HepG2 (cell line): ENCODE measurements at regions not wholly inside any gene's neighbourhood (a gene's known extent, or its start where the extent isn't known, plus 50 kb on each side); places are given as distances from the start of the nearest gene placed in this dataset.

ENCODE experiments used
- ATAC-seq: fragments of 200-7000 bp; cut with Tn5 transposase; 3 replicates; pipeline ENCODE4 v1.9.1; 2020; ENCODE audit warnings: mild to moderate bottlenecking, moderate library complexity
- BruUV-seq: library from RNA; stranded (reverse); fragments of 400-500 nt; replicated peaks from 2 replicates; lab custom pipeline; 2021; lab: Mats Ljungman, UMichigan
- CTCF ChIA-PET: fragments of 300-600 bp; formaldehyde crosslinking; extraction: SDS; loops from one replicate; lab custom pipeline; 2021; ENCODE audit warnings: low total read pairs, inconsistent platforms, low intra/inter-chr PET ratio; lab: Yijun Ruan, JAX
- POLR2A ChIA-PET: fragments of 350-600 bp; sonication (Branson Sonifier 250); formaldehyde crosslinking; loops from one replicate; lab custom pipeline; 2020; ENCODE audit warnings: antibody characterized with exemption, inconsistent platforms; lab: Yijun Ruan, JAX
- DNase-seq: peaks from one replicate; pipeline ENCODE4 v3.0.0-alpha.2; 2015; ENCODE audit warnings: low spot score
- FAIRE-seq: peaks from 3 replicates; lab custom pipeline; 2011; peaks lifted over from hg19 to GRCh38; lab: Jason Lieb, UNC
- H2AFZ ChIP-seq: one replicate; pipeline ENCODE4 v1.6.1; 2011; ENCODE audit warnings: low read length, inconsistent platforms
- H3K27ac ChIP-seq: fragments of 300-600 bp; 3 replicates; pipeline ENCODE4 v1.8.0; 2011; ENCODE audit warnings: mixed run types, mild to moderate bottlenecking, mixed read lengths, low read length, inconsistent platforms; ENCODE audit not compliant: insufficient read depth; ENCODE audit errors: extremely low read length
- H3K27me3 ChIP-seq, 2 experiments: fragments of 200-600 bp in 1 of 2; 2 replicates in 1 of 2; 3 replicates in 1 of 2; pipeline versions ENCODE4 v1.6.0 to v1.8.0; 2011; ENCODE audit warnings: low read length in 2 of 2, mild to moderate bottlenecking in 2 of 2, moderate library complexity in 2 of 2, inconsistent platforms in 1 of 2; ENCODE audit not compliant: insufficient read depth in 2 of 2, control insufficient read depth in 1 of 2
- H3K36me3 ChIP-seq, 2 experiments: fragments of 200-600 bp in 1 of 2; replicated peaks in 1 of 2; 2 replicates in 1 of 2; 3 replicates in 1 of 2; pipeline versions ENCODE4 v1.5.1 to v1.8.0; 2011; ENCODE audit warnings: low read length in 2 of 2, inconsistent platforms in 1 of 2; ENCODE audit not compliant: insufficient read depth in 2 of 2, control insufficient read depth in 1 of 2
- H3K4me1 ChIP-seq: 2 replicates; pipeline ENCODE4 v1.5.1; 2012; ENCODE audit warnings: low read length, inconsistent platforms; ENCODE audit not compliant: insufficient read depth
- H3K4me2 ChIP-seq: 2 replicates; pipeline ENCODE4 v1.6.0; 2011; ENCODE audit warnings: low read depth, low read length, inconsistent platforms
- H3K4me3 ChIP-seq, 3 experiments: fragments of 200-600 bp in 1 of 3; sonication (generic), shearing (Covaris generic) in 1 of 3; replicated peaks in 1 of 3; 2 replicates each; pipeline ENCODE4 v1.5.1; 2011 to 2016; ENCODE audit warnings: low read length in 3 of 3, inconsistent platforms in 2 of 3, low read depth in 2 of 3, mild to moderate bottlenecking in 2 of 3, control low read depth in 1 of 3, mixed read lengths in 1 of 3; ENCODE audit not compliant: insufficient read depth in 1 of 3
- H3K79me2 ChIP-seq: one replicate; pipeline ENCODE4 v1.6.1; 2011; ENCODE audit warnings: low read length, inconsistent platforms; ENCODE audit not compliant: insufficient read depth
- H3K9ac ChIP-seq: 2 replicates; pipeline ENCODE4 v1.6.0; 2011; ENCODE audit warnings: mild to moderate bottlenecking, low read depth, low read length, inconsistent platforms; ENCODE audit not compliant: insufficient read depth
- H3K9me3 ChIP-seq: 2 replicates; pipeline ENCODE4 v1.5.1; 2012; ENCODE audit warnings: mild to moderate bottlenecking, low read length
- H4K20me1 ChIP-seq: 2 replicates; pipeline ENCODE4 v1.6.0; 2011; ENCODE audit warnings: inconsistent platforms, mild to moderate bottlenecking, low read length, moderate library complexity; ENCODE audit not compliant: insufficient read depth
- DPF2 ChIP-seq: sonication (generic); formaldehyde crosslinking; IDR thresholded peaks from 2 replicates; pipeline ENCODE4 v1.4.0; 2020; ENCODE audit warnings: mild to moderate bottlenecking, low read depth, missing genetic modification reagents, borderline replicate concordance
- ISL2 ChIP-seq: sonication (generic); formaldehyde crosslinking; IDR thresholded peaks from 2 replicates; pipeline ENCODE4 v1.5.0; 2020; ENCODE audit warnings: missing genetic modification reagents
- NBN ChIP-seq: fragments of 450-650 bp; conservative IDR thresholded peaks from 2 replicates; pipeline ENCODE4 v1.6.1; 2017
- NFAT5 ChIP-seq: sonication (generic); formaldehyde crosslinking; IDR thresholded peaks from 2 replicates; pipeline ENCODE4 v1.4.0; 2020; ENCODE audit warnings: missing genetic modification reagents
- PAX8 ChIP-seq: sonication (generic); formaldehyde crosslinking; IDR thresholded peaks from 2 replicates; pipeline ENCODE4 v1.8.0; 2022; ENCODE audit warnings: mild to moderate bottlenecking, missing genetic modification reagents, borderline replicate concordance
- PRMT3 ChIP-seq: sonication (generic); formaldehyde crosslinking; IDR thresholded peaks from 2 replicates; pipeline ENCODE4 v1.8.1; 2022; ENCODE audit warnings: low read depth, mild to moderate bottlenecking, moderate library complexity, missing genetic modification reagents, borderline replicate concordance
- RELA ChIP-seq: sonication (generic); formaldehyde crosslinking; IDR thresholded peaks from 2 replicates; pipeline ENCODE4 v1.4.0; 2020; ENCODE audit warnings: missing genetic modification reagents
- RFX5 ChIP-seq: IDR thresholded peaks from 2 replicates; pipeline ENCODE4 v1.6.1; 2011; ENCODE audit warnings: low read depth, low read length, improper control_type of control experiment
- SUZ12 ChIP-seq: fragments of 150-350 bp; IDR thresholded peaks from 2 replicates; pipeline ENCODE4 v1.6.1; 2014; ENCODE audit warnings: low read depth, low read length
- WIZ ChIP-seq: sonication (generic); formaldehyde crosslinking; IDR thresholded peaks from 2 replicates; pipeline ENCODE4 v1.5.1; 2020; ENCODE audit warnings: mild to moderate bottlenecking, missing genetic modification reagents
- XBP1 ChIP-seq: sonication (generic); formaldehyde crosslinking; IDR thresholded peaks from 2 replicates; pipeline ENCODE4 v1.5.0; 2020; ENCODE audit warnings: missing genetic modification reagents
- ZBTB21 ChIP-seq: sonication (generic); formaldehyde crosslinking; IDR thresholded peaks from 2 replicates; pipeline ENCODE4 v1.4.0; 2020; ENCODE audit warnings: missing genetic modification reagents
- ZBTB39 ChIP-seq: sonication (generic); formaldehyde crosslinking; IDR thresholded peaks from 2 replicates; pipeline ENCODE4 v1.5.0; 2020; ENCODE audit warnings: missing genetic modification reagents
- ZFP36 ChIP-seq: fragments of 150-350 bp; IDR thresholded peaks from 2 replicates; pipeline ENCODE4 v1.6.1; 2018; ENCODE audit warnings: borderline replicate concordance, low read length, low read depth; ENCODE audit not compliant: partially characterized antibody
- ZNF205 ChIP-seq: IDR thresholded peaks from 2 replicates; pipeline ENCODE4 v1.6.1; 2018; ENCODE audit warnings: missing biosample characterization, missing genetic modification reagents
- ZNF256 ChIP-seq: sonication (generic); formaldehyde crosslinking; conservative IDR thresholded peaks from 2 replicates; pipeline ENCODE4 v1.4.0; 2020; ENCODE audit warnings: missing genetic modification reagents
- ZNF552 ChIP-seq: sonication (generic); formaldehyde crosslinking; IDR thresholded peaks from 2 replicates; pipeline ENCODE4 v1.9.0; 2022; ENCODE audit warnings: missing genetic modification reagents, mild to moderate bottlenecking, borderline replicate concordance
- WGBS: methylation state at CpG from one replicate; pipeline ENCODE4 v1.1.6; 2017; ENCODE audit warnings: low lambda C conversion rate; 5-methylcytosine and 5-hydroxymethylcytosine counted together
- in situ Hi-C: cut with HindIII; loops from 2 replicates; pipeline ENCODE4 v1.10.0; 2017; ENCODE audit warnings: low pct_unique_long_range_greater_than_20kb; ENCODE audit not compliant: extremely low pct_ligation_motif_present
- intact Hi-C: fragments of 100-400 bp; cut with micrococcal nuclease; formaldehyde crosslinking; loops from one replicate; pipeline ENCODE4 v1.10.0; 2022; ENCODE audit not compliant: unreplicated experiment
- TF ChIP-seq, protein P1 (sequence below): sonication (generic); formaldehyde crosslinking; IDR thresholded peaks from 2 replicates; pipeline ENCODE4 v1.5.1; 2020; ENCODE audit warnings: mild to moderate bottlenecking, missing genetic modification reagents, moderate library complexity

- BruUV-seq, result no TSS peak
- TF ChIP-seq ZNF552 (CRISPR knock-in tag) (no peak), ZNF205 (CRISPR knock-in tag) (no peak), ZBTB21 (CRISPR knock-in tag) (no peak), XBP1 (CRISPR knock-in tag) (no peak), RFX5 (no peak), RELA (CRISPR knock-in tag) (no peak), DPF2 (CRISPR knock-in tag) (no peak), SUZ12 (no peak), NBN (no peak), ZNF256 (no peak), ISL2 (CRISPR knock-in tag) (no peak), PAX8 (CRISPR knock-in tag) (no peak), ZFP36 (no peak), WIZ (CRISPR knock-in tag) (no peak), PRMT3 (no peak), ZBTB39 (CRISPR knock-in tag) (no peak), NFAT5 (CRISPR knock-in tag) (no peak)
- TF ChIP-seq, protein P1, sequence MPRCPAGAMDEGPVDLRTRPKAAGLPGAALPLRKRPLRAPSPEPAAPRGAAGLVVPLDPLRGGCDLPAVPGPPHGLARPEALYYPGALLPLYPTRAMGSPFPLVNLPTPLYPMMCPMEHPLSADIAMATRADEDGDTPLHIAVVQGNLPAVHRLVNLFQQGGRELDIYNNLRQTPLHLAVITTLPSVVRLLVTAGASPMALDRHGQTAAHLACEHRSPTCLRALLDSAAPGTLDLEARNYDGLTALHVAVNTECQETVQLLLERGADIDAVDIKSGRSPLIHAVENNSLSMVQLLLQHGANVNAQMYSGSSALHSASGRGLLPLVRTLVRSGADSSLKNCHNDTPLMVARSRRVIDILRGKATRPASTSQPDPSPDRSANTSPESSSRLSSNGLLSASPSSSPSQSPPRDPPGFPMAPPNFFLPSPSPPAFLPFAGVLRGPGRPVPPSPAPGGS (CRISPR knock-in tag), result no peak
These were observed 229.3 kb upstream of the CTNND2 start for GRCh38 chr5:12133520-12133919.

More at GRCh38 chr5:12133520-12133919, 229.3 kb upstream of the CTNND2 start:
- Histone ChIP-seq H3K27ac (no peak overlapping the region), H3K4me1 (no peaks in the 10 kb centered on the region), H2AFZ (no peak overlapping the region), H3K9me3 (peaks cover 76% of the 10 kb centered on the region), H3K79me2 (no peaks in the 10 kb centered on the region), H4K20me1 (no peaks in the 10 kb centered on the region), H3K4me3 (no peak overlapping the region), H3K9ac (no peak overlapping the region), H3K27me3 (no peaks in the 10 kb centered on the region), H3K4me2 (no peak overlapping the region), H3K36me3 (no peaks in the 10 kb centered on the region)
- in situ Hi-C loops (no loop called here), intact Hi-C loops (no loop called here)
- DNase-seq (no peak), ATAC-seq (no peak), FAIRE-seq (no peak)
- ChIA-PET POLR2A (no interaction called here), CTCF (no interaction called here)
- 36% methylated on average over 1 of the region's 1 CpG for WGBS
